ENCODE measurements at regions not wholly inside any gene's neighbourhood (a gene's known extent, or its start where the extent isn't known, plus 50 kb on each side); places are given as distances from the start of the nearest gene placed in this dataset.

GRCh38 chr15:23823508-23823907, 136.4 kb upstream of the NDN start:
- ATAC-seq = no peak
- ChIA-PET CTCF (no interaction called here), RAD21 (ENCODE audit: unreplicated experiment) (no interaction called here), SMC1A (ENCODE audit: uncharacterized antibody, unreplicated experiment) (no interaction called here), POLR2A (no interaction called here)
- no TSS peak for BruUV-seq (replicated peaks)
- no peak for FAIRE-seq
- no peak overlapping the region for H2AFZ ChIP-seq (ENCODE audit: control insufficient read depth, low read depth, low read length)
- H3K36me3 ChIP-seq (ENCODE audit: control insufficient read depth in 2 of 2, insufficient read depth in 2 of 2, low read length in 1 of 2) = no peaks in the 10 kb centered on the region
- no peak overlapping the region for H3K9ac ChIP-seq (ENCODE audit: control insufficient read depth, insufficient read depth, low read length)
- TF ChIP-seq ZBTB11 (CRISPR knock-in tag; IDR thresholded peaks at IDR 0.05) = no peak
- TF ChIP-seq PBX3 (IDR thresholded peaks at IDR 0.05; ENCODE audit: insufficient replicate concordance, low read depth, low read length) = no peak
- TF ChIP-seq GABPA (IDR thresholded peaks at IDR 0.05; ENCODE audit: low read depth) = no peak
- TF ChIP-seq NFXL1 (IDR thresholded peaks at IDR 0.05; ENCODE audit: borderline replicate concordance) = no peak
- TF ChIP-seq CEBPB (IDR thresholded peaks at IDR 0.05; ENCODE audit: borderline replicate concordance in 1 of 2, low read depth in 2 of 2, low read length in 2 of 2) = no peak
- TF ChIP-seq BCL11A (IDR thresholded peaks at IDR 0.05; ENCODE audit: low read depth, low read length) = no peak
- TF ChIP-seq TCF12 (IDR thresholded peaks at IDR 0.05; ENCODE audit: low read depth, low read length) = no peak
- TF ChIP-seq NR2C2 (IDR thresholded peaks at IDR 0.05; ENCODE audit: borderline replicate concordance, control insufficient read depth, insufficient read length, low read depth) = no peak
- H3K79me2 ChIP-seq (ENCODE audit: control insufficient read depth, insufficient read depth, low read length) = no peaks in the 10 kb centered on the region
- H3K4me2 ChIP-seq (ENCODE audit: control insufficient read depth, insufficient read depth) = no peak overlapping the region
- no peaks in the 10 kb centered on the region for H3K4me1 ChIP-seq (ENCODE audit: control insufficient read depth, insufficient read depth, low read length)
- in situ Hi-C loops (cut with MboI) = no loop called here
- no peak overlapping the region for H3K27ac ChIP-seq (ENCODE audit: control insufficient read depth, insufficient read depth)
- H3K9me3 ChIP-seq (replicated peaks; ENCODE audit: control insufficient read depth, insufficient read depth, low read length) = no peaks in the 10 kb centered on the region; the same call in 2 of the 3 replicates
- no peak for DNase-seq (ENCODE audit: low read depth, low spot score)
- 84% methylated on average over 7 of the region's 7 CpGs for WGBS (ENCODE audit: insufficient coverage, insufficient replicate concordance, low lambda C conversion rate, missing lambda C conversion rate)
- intact Hi-C loops (cut with micrococcal nuclease; ENCODE audit: unreplicated experiment) = no loop called here
- H4K20me1 ChIP-seq (ENCODE audit: control insufficient read depth, insufficient read depth) = no peaks in the 10 kb centered on the region
- H3K27me3 ChIP-seq (replicated peaks in 1 of 2; ENCODE audit: control insufficient read depth in 2 of 2, insufficient read depth in 2 of 2, low read length in 1 of 2) = no peaks in the 10 kb centered on the region
- no peak overlapping the region for H3K4me3 ChIP-seq

Measured in GM12878 (cell line).